ENCODE measurements at regions not wholly inside any gene's neighbourhood (a gene's known extent, or its start where the extent isn't known, plus 50 kb on each side); places are given as distances from the start of the nearest gene placed in this dataset.

GRCh38 chr3:34292605-34293300 is 494.3 kb downstream of the PDCD6IP start:
- TF ChIP-seq CTCF (IDR thresholded peaks at IDR 0.05 in 8 of 11, conservative IDR thresholded peaks at IDR 0.05 in 3 of 11) (no peak), POLR2A (IDR thresholded peaks at IDR 0.05) (no peak), POLR2AphosphoS5 (IDR thresholded peaks at IDR 0.05) (no peak)

Data from spleen (tissue), 7 donors.